PC-3 (cell line): ENCODE measurements at regions not wholly inside any gene's neighbourhood (a gene's known extent, or its start where the extent isn't known, plus 50 kb on each side); places are given as distances from the start of the nearest gene placed in this dataset.
"Not testable (repeated sequence)": the region's sequence is repeated elsewhere in the genome, so short reads cannot be mapped to it uniquely, and the experiment has no call there.

Source experiments
- CTCF ChIP-seq: fragments of 300-600 bp; sonication (generic); conservative IDR thresholded peaks from 2 replicates; pipeline ENCODE4 v1.5.1; 2017; ENCODE audit warnings: antibody characterized with exemption, low read depth, mild to moderate bottlenecking, low read length
- EZH2 ChIP-seq: fragments of 300-600 bp; sonication (generic); IDR thresholded peaks from one replicate; pipeline ENCODE4 v1.6.1; 2017; ENCODE audit warnings: antibody characterized with exemption, mild to moderate bottlenecking, low read length; ENCODE audit not compliant: unreplicated experiment

- not testable (repeated sequence) for TF ChIP-seq CTCF, EZH2
These were observed 435.2 kb downstream of the ZNF479 start for GRCh38 chr7:56697058-56697457.
